ENCODE measurements at regions not wholly inside any gene's neighbourhood (a gene's known extent, or its start where the extent isn't known, plus 50 kb on each side); places are given as distances from the start of the nearest gene placed in this dataset.

DNA sequence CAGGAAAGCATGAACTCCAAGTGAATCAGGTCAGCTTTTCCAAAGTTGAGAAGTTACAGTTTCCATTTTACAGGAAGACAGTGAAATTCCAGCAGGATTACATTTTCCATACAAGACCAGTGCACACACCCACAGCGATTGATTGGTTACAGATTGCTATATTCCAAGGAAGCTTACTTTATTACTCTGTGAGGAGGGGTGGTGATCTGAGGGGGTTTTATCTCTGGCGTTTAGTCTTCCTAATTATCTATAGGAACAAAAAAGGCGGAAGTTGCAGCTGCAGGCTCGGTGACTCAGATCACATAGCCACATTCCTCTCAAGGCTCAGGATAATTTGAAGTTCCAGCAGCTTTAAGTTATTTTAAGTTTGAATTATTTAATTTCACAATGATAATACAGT lies 450.4 kb upstream of the NMUR2 start:
- no peak for DNase-seq (ENCODE audit: low read depth)

DNA sequence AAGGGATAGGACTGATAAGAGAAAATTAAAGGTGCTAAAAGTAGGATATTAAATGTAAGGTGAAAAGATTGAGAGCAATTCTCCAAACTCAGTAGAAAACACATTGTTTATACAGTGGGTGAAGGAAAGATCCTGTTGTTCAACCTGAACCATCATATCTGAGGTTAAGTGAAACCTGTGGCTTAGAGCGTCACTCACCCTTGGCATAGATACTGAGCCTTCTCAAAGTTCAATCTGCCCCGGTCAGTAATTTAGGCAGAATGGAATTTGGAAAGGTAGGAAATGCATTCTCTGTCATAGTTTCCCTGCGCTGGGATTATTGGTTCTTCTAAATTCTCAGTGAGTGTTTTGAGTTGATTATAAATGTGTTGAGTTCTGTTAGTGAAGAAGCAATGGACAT lies 456.2 kb upstream of the NMUR2 start:
- DNase-seq (ENCODE audit: low read depth): no peak

DNA sequence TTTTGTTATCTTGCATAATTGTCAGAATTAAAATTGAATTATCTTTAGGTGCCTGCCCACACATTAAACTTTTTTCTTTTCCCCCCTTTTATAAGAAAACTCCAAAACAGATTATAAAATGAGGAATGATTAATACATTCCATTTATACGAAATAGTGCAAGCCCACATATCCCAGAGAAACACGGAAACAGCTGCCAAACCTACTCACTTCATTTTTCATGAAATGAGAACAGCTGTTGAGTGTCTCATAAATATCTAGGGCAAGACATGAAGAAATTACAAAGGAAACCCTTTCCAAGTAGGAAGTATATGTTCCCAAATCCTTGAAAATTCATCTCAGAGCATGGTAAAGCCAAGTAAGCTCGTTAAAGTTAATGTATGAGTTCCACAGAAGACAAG lies 459.4 kb upstream of the NMUR2 start:
- DNase-seq (ENCODE audit: low read depth): peak; percentile 48

DNA sequence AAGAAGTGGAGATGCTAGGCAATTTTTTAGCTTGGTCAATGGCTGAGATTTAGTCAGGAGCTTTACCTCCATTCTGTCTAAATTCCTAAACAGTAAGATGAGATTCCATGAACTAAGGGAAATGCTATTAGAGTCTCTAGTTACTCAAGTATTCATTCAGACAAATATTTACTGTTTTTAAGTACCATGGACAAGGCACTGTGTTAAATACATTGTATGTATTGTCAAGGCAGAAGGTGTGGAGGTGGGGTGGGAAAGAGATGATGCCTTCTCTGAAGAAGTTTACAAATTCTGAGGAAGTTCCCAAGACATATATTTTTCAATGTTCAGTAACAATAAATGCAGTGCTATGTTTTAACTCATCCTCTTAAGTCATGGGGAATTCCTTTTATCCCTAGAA lies 459.9 kb upstream of the NMUR2 start:
- peak; percentile 42 for DNase-seq (ENCODE audit: low read depth)

DNA sequence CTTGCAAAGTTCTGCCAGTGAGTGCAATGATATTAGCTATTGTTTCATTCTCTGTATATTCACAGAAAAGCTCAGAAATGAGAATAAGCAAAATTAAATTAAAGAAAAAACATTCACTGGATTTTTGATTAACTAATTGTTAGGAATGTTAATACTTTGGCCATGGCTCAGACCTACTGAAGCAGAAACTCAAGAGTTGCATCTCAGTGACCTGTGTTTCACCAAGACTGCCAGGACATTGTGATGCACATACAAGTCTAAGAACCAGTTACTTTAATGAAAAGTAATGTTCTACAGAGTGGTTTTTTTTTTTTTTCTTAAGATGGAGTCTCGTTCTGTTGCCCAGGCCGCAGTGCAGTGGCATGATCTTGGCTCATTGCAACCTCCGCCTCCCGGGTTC lies 464.9 kb upstream of the NMUR2 start:
- DNase-seq (ENCODE audit: low read depth): no peak

DNA sequence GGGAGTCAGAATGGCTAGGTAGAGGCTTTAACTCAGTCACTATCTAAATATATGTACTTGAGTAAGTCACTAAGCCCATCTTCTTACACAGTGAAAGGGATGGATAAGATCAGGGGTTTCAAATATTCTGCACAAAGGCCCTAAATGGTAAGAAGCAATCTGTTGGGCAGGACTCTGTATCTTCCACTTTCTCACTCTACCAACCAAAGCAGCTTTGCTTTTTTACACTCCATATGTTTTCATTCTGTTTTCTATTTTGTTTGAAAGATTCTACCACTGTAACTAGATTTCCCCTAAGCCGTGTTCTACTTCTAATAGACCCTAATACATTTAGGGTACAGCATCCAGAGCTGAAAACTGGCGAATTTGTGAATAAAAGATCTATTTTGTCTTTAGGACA lies 477.5 kb upstream of the NMUR2 start:
- DNase-seq (ENCODE audit: low read depth): no peak

DNA sequence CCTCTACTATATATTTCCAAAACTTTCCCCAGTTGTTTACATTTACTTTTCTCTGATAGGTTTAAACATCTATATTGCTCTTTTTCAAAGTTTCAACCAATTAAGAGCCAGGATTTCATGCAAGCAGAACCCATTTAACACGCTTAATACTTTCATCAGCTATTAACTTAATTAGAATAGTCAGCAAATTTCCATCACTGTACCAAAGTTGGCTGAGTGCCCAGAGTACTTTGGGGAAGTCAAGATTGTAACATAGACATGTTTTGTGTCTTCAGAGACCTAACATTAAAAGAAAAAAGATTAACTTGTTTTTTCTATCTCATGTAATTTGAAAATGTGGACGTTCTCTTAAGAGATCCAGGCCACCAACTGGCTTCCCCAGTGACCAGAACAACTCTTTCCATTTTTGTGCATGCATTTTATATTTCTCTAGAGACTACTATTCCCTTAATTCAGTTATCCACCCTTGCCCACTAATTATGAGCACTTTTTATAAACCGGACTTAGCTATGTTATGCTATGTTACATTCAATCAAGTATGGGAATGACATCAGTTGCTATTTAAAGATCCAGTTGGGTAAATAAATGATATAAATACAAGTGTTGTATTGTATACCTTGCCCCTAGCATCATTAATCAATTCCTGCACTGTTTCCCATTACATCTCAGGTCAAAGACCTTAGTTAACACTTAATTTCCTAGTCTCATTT lies 478.1 kb upstream of the NMUR2 start:
- peak; percentile 2 for DNase-seq (ENCODE audit: low read depth)

DNA sequence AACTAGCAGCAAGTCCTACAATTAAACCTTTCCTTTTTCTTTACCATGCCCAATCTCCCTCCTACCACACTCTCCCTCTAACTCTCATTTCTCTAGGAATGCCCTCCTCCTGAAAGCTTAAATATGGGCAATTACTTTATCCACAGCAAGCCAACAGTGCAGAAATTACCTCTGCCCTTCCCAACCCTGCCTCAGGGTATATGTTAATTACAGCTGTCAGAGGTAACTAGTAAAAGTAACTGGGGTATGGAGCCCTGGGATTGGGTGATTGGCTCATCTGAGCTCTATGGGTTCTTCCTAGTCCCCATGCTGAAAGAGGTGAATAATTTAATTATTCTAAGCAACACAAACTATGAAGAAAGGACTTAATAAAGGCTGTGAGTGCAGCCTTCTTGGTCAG lies 478.9 kb upstream of the NMUR2 start:
- DNase-seq (ENCODE audit: low read depth): no peak

DNA sequence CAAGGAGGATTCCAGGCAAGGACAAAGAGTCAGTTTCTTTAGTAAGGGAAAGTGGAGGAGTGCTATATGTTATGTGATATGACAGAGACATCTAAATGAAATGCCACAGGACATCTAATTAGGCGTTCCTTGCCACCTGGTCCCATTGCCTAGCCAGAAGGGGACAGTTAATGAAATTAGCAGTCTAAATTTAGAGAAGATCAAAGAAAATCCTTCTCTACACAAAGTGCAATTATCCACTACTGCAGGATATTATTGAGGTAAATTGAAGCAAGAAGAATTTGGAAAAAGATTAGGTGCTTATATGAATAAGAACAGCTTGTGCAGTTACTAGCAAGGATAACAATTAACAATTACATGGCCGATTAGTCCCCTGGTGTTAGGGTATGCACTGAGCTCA lies 495.3 kb upstream of the NMUR2 start:
- no peak for DNase-seq (ENCODE audit: low read depth)

DNA sequence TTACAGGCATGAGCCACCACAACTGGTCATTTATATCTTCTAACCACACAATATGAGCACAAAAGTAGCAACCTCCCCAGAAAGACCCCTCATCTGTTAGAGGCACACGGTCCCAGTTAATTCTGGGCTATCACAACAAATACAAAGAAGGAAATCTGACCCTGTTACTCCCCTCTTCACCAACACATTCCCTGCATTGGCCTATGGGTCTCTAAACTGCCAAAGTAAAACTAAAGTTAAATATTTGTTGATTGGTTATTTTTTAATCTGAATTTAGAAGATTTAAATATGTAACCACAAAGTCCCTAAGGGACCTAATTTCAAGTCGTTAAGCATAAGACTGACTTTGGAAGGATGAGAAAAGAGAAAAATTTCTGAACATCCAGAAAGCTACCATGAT lies 496.7 kb upstream of the NMUR2 start:
- no peak for DNase-seq (ENCODE audit: low read depth)

DNA sequence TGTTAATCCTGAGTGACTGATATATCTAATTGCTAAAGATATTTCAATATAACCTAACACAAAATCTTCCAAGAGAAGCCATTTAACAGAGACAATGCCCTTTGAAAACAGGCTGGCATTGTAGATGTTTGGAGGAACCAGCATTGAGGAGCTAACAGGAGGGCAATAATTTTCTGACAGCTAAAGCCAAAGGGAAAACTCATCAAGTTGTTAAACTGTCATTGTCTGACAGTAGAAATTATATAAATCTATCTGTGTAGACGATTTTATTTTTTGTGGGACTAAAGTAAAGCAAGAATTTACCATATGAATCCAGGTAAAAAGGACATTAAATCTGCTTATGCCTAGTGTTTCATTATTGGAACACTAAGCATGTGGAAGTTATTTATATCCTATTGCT lies 500.2 kb upstream of the NMUR2 start:
- DNase-seq (ENCODE audit: low read depth): no peak

DNA sequence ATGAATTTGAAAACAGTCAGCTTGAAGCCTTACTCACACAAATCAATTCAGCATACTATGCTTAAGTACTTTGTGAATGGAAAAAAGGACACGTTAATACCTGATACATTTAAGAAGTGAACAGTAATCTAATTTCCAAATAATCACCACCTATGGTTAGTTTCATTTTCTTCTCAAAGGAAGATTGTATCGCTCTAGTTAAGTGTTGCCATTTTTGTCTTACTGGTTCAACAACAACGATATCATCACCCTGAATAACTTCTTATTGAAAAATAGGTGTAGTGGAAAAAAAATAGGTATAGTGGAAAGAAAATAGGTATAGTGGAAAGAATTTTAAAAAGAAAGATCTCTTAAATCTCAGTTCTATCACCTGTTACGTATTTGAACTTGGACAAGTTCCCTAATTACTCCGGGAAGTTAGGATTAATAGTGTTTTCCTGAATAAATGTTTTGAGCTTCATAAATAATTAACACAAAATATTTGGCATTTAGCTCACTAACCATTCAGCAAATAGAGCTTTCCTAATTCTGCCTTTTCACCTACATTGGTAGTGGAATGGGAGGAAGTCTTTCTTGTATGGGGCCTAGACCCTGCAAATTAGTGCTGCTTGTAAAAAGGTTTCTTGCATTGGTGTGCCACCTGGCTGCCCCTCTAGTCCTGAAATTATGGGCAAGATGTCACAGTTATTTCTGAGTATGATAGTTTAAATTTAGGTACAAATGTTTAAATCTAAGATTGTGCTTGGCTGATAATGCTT lies 502.6 kb upstream of the NMUR2 start:
- DNase-seq (ENCODE audit: low read depth): no peak

DNA sequence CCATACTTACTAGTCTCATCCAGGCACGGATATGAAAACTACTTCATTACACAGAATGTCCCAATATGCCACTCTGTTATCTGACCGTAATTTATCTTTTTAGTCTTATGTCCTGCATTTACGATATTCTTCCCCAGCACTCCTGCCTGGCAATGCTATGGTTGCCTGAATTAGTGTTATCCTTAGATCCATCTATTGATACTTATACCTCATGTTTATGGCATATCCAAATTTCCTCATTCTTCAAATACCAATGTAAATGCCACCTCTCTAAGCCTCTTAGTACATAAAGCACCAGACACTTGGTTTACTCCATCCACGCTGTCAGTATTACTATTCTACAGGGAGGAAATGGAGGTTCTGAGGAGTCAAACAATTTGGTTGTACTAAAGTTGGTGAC lies 507.8 kb upstream of the NMUR2 start:
- DNase-seq (ENCODE audit: low read depth): no peak

DNA sequence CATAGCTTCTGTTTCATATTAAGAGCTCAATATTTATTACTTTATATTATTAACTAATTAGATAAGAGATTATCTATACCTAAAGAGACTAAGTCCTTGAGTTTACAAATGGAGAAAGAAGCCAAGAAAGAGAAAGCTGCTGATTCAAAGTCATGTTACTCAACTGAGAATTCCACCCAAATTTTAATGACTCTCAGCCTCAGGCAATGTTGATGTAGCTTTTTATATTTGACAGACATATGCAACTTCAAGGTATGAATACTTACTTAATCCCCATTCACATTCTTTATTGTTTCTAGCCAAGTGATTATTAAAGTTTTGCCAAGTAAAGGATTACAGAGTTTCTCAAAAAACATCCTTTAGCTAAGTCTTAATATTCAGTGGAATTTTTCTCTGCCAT lies 527.5 kb upstream of the NMUR2 start:
- no peak for DNase-seq (ENCODE audit: low read depth)

DNA sequence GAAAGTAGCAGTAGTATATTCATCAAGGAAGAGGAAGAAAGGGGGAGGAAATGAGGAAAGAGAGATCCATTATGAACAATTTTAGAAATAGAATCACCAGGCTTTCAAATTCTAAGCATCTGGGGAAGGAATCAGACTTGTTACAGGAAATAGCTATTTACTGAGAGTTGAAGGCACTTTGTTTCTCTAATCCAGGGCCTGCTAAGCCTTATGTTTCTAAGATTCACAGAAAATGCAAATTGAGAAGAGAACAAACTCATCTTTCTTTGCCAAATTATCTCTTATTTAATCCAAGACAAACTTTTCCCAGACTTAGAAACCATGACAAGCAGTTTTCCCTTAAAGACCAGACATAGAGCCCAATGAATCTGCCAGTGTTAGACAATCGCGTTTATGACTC lies 528.0 kb upstream of the NMUR2 start:
- no peak for DNase-seq (ENCODE audit: low read depth)

DNA sequence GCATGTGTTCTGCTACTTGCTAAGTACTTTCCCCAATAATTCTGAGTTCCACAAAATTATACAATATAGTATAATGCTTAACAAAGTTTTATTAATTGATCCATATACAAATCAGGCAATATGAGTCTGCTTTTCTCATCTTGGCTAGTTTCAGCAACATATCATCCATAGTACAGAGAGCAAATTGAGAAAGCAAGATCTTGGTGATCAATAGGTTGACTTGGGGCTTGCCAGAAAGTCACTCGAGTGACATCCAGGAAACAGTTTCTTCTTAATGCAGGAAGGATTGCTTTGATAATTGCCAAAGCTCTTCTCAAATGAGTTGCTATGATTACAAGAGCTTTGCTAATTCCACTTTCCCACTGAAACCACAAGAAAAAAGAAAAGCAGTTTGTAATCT lies 533.6 kb upstream of the NMUR2 start:
- no peak for DNase-seq (ENCODE audit: low read depth)

DNA sequence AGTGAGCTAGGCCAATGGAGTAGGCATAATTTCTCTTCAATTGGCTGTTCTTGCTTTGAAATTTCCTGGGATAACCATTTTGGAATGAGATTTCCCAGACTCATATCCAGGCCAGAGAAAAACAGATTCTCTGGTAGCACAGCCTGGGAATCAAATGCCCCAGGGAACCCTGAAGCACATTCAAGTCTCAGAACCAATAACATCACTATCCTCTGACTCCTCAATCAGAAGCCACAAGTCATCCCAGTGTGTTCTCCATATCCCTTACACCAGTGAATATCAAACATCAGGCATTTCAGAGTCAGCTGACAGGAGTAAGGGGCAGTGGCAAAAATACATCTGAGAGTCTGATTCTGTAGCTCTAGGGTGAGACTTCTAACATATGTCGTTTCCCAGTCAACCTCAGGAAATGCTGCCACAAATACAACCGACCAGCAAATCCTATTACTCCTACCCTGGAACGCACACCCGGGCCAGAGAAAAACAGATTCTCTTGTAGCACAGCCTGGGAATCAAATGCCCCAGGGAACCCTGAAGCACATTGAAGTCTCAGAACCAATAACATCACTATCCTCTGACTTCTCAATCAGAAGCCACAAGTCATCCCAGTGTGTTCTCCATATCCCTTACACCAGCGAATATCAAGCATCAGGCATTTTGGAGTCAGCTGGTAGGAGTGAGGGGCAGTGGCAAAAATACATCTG lies 537.7 kb upstream of the NMUR2 start:
- DNase-seq (ENCODE audit: low read depth): peak; percentile 4

DNA sequence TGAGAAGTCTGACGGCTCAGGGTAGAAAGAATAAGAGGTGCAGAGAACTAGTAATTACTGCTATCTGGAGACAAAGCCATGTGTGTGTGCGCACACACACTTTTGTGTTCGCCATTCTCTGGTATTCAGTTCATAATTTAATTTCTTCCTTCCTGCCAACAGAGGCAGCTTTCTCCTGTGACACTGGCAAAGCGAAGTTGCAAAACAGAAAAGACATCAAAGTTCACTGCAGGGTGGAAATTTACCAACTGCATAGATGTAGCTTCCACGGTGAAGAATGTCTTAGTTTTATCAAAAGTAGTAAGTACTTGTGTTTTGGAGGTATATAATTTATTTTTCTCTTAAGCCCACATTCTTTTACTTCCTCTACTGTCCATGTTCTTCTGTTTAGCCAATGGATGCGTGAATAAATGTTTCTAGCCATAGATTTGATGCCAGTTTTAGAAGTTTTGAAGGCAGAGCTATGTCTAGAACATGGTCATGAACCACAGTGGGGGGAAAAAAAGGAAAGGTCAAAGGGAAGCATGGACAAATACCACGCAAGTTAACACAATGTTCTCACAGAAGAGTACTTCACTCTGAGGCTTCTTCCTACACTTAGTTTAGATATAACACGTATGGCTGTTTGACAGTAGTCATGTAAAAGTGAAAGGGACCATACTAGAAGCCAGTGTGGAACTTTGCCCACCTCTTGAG lies 536.5 kb upstream of the GRIA1 start:
- DNase-seq (ENCODE audit: low read depth): no peak

DNA sequence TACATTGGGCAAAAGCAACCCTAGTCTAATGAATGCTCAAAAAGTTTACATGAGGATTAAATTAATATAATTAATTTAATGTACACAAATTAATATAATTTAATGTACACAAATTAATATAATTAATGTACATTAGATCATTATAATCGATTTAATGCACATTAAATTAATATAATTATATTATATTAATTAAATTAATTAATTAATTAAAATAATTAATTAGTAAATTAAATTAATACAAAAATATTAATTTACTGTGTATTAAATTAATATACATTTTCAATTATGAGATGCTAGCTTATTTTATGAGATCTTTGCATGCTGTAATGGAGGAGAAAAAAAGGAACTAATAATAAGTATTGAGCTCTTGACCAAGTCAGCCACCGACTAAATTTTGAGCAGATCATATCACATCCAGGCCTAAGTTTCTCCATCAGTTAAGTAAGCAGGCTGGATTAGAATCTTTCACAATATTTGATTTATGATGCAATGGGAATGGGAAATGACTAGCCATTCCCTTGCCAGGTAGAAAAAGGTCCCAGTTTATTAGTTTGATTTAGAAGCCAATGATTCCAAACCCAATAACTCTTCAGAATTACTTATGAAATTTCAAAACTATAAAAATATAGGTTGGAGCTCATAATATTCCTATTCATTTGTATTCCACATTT lies 533.4 kb upstream of the GRIA1 start:
- DNase-seq (ENCODE audit: low read depth): no peak

DNA sequence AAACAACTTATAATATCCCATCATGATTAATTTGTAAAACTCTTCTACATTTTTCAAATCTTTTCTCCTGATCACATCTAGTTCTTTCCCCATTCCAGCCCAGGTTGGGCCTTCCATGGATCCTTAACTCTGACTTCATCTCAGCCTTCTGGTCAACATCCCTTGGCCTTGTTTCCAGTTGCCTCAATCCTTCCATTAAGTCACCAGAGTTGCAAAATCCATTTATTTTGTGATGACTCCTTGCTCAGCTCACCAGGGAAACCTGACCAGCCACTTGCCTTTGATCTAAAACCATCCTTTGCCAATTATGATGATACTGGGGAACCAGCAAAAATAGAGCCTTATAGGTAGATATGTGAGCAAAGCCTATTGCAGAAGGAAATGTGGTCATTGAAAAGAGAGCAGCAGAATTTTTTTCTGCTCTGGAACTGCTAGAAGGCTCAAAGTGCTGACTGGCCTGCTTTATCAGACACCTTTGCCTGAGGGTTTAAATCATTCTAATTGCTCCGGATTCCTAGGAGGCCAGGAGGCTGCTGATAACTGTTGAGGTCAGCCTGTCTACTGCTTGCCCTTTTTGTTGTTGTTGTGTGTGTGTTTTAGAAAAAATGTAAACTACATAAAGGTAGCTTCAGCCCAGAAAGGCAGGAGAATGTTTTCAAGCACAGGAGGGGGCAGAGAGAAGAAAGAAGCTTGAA lies 512.2 kb upstream of the GRIA1 start:
- DNase-seq (ENCODE audit: low read depth): no peak

DNA sequence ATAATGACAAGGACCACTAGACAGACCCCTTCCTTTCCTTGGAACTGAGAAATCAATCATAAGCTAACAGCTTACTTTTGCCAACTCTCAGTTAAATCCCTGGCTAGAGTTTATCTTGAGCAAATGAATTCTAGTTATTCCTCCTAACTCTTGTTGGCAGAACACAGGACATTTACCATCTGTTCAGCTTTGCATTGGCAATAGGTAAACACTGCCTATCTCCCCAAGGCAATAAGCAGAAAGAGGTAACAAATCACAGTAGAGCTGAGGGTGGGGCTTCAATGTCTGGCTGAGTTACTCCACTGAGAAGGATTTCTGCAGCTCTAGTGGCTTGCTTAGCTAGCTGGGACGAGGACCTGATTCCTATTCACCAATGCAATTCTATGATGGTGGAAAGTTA lies 503.3 kb upstream of the GRIA1 start:
- DNase-seq (ENCODE audit: low read depth): no peak

All from myocyte (in vitro differentiated cells).